ENCODE measurements at regions not wholly inside any gene's neighbourhood (a gene's known extent, or its start where the extent isn't known, plus 50 kb on each side); places are given as distances from the start of the nearest gene placed in this dataset.

DNA sequence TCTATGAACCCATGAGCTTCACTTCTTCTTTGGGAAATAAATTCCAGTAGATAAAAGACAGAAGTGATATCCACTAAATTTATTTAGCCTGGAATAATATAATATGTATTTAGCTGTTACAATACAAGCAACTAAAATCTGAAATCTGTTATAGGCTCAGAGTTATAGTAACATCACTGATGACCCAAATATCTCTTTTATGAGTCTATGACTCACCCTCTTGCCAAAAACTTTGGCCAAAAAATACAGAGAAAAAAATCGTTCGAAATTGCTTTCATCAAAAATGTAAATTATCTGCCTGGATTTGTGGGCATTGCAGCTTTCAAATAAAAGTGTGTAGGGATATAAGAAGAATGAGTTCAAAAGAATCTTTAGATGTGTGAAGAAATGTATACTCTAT is 89.4 kb upstream of the DKK2 start:
- ATAC-seq (ENCODE audit: low FRiP score) (no peak), DNase-seq (ENCODE audit: low spot score) (no peak)
- TF ChIP-seq, protein P1, sequence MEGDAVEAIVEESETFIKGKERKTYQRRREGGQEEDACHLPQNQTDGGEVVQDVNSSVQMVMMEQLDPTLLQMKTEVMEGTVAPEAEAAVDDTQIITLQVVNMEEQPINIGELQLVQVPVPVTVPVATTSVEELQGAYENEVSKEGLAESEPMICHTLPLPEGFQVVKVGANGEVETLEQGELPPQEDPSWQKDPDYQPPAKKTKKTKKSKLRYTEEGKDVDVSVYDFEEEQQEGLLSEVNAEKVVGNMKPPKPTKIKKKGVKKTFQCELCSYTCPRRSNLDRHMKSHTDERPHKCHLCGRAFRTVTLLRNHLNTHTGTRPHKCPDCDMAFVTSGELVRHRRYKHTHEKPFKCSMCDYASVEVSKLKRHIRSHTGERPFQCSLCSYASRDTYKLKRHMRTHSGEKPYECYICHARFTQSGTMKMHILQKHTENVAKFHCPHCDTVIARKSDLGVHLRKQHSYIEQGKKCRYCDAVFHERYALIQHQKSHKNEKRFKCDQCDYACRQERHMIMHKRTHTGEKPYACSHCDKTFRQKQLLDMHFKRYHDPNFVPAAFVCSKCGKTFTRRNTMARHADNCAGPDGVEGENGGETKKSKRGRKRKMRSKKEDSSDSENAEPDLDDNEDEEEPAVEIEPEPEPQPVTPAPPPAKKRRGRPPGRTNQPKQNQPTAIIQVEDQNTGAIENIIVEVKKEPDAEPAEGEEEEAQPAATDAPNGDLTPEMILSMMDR (IDR thresholded peaks at IDR 0.05), result no peak

DNA sequence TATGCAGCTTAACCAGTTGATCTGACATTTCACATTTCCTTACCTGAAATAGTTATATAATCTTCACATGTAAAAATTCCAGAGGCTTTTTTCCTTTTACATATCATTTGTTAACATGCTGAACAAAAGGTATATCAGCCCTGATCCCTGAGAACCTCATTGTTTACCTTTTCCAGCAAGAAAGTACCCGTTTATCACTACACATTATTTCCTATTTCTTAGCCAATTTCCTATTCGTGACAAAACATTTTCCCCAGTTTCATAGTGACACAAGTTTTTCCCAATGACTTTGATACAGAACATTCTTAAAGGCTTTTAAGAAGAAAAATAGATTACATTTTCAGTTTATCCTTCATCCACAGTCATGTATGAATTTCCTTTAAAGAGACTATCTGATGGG is 86.6 kb upstream of the DKK2 start:
- ATAC-seq (ENCODE audit: low FRiP score), result no peak
- DNase-seq (ENCODE audit: low spot score), result no peak
- TF ChIP-seq, protein P1 (IDR thresholded peaks at IDR 0.05), result no peak

DNA sequence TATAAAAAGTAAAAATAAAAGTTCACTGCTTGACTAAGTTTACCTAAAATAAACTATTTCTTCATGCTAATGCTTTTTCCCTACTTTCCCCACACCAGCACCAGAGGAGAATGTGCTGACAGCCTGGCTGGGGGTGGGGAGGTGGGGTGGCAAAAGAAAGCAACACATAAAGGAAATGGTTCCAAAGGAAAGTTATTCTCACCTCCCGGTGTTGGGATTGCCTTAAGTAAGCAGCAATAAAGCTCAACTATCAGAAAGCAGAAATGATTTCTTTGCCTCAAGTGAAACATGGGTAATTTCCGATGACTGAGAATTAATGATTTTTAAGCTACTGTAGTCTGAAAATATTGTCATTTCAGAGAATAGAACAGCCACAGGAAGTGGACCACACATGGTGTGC is 84.5 kb upstream of the DKK2 start:
- no peak for DNase-seq (ENCODE audit: low spot score)
- TF ChIP-seq, protein P1 (IDR thresholded peaks at IDR 0.05), result no peak
- no peak for ATAC-seq (ENCODE audit: low FRiP score)

DNA sequence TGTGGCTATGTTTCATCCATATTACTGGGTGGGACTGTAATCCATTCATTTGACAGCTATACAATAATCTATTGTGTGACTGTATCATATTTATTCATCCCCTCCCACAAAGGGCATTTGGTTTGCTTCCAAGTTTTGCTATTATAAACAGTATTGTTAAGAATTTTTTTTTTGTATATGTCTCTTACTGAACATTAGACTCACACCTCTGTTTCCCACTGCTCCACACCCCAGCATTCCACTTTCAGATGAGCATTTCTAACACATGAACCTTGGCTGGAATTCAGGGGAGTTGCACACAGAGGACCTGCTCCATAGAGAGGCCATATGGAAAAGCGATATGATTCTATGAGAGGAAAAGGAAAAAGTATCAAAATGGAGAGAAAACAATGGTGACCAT is 81.6 kb upstream of the DKK2 start:
- DNase-seq (ENCODE audit: low spot score), result no peak
- no peak for ATAC-seq (ENCODE audit: low FRiP score)
- TF ChIP-seq, protein P1 (IDR thresholded peaks at IDR 0.05), result no peak

DNA sequence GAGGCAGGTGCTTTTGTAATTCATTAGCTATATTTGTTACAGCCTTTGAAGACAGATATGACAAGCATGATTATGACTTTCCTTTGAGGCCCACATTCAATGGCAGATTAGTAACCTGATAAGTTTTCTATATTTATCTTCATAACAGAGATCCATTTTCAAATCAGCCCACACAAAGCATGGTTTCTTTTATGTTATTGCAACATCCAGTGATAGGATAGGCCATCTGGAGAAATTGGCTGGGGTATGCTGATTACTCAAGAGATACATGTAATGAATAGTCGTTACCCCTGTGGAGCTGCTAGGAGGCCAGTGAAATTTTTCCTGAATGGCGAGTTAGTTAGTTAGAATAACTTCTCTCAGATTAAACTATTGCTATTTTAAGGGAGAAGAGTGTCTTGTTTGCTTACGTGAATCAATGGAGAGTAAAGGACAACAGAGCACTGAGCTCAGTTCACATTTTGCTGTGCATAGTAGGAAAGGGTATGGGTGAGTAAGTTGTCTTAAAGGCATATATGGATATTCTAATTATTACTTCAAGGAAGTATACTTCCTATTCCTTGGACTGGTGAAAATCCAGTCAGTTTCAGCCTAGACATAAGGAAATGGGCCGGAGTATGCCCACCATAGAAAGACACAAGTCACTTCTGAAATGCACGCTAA is 79.2 kb upstream of the DKK2 start:
- TF ChIP-seq, protein P1 (IDR thresholded peaks at IDR 0.05), result no peak
- no peak for DNase-seq (ENCODE audit: low spot score)
- ATAC-seq (ENCODE audit: low FRiP score), result no peak

DNA sequence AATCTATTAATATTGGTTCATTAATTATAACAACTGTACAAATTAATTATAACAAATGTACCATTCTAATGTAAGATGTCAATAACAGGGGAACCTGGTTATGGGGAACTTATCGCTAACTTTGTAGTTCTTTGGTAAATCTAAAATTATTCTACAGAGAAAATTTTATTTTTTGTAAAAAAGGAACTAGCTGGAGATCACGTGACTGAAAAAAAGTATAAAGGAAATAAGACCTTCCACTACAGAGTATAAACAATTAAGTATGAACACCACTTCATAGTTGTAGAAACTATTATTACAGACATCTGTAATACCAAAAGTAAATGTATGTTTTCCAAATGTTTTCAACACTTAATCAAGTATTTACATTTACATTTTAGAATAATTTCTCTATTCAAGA is 77.9 kb upstream of the DKK2 start:
- TF ChIP-seq, protein P1 (IDR thresholded peaks at IDR 0.05), result no peak
- ATAC-seq (ENCODE audit: low FRiP score) (no peak), DNase-seq (ENCODE audit: low spot score) (no peak)

DNA sequence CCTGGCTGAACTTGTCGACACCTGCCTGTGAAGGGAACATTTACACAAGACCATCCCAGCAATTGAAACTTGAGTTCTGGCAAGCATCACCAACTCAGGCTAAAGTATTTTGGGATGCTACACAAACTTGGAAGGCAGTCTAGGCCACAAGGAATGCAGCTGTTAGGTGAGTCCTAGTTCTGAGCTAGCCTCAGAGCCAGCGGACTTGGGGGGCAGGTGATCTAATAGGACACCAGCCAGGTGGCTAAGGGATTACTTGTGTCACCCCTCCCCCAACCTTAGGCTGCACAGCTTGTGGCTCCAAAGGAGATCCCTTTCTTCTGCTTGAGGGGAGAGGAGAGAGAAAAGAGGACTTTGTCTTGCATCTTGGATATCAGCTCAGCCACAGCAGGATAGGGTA is 62.3 kb upstream of the DKK2 start:
- DNase-seq (ENCODE audit: low spot score), result no peak
- TF ChIP-seq, protein P1 (IDR thresholded peaks at IDR 0.05), result no peak
- ATAC-seq (ENCODE audit: low FRiP score), result no peak
